ENCODE measurements at regions not wholly inside any gene's neighbourhood (a gene's known extent, or its start where the extent isn't known, plus 50 kb on each side); places are given as distances from the start of the nearest gene placed in this dataset.

DNA sequence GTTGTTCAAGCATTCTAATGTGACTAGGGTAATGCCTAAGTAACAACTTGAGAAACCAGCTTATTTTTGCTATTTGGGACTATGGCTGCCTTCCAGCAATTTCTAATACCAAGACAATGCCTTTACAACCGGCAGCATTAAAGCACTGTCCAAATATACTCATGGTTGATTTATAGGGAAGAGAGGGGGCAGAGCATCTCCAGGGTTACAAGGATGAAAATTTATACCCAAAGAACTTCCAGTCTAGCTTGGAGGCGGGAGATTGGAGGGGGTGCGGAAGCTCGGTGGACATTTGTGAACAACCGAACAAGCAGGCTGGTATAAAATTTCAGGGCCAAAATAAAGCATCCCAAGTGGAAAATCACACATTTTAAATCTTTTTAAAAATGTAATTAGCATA is 79.4 kb upstream of the FOXN2 start:
- TF ChIP-seq, protein P1, sequence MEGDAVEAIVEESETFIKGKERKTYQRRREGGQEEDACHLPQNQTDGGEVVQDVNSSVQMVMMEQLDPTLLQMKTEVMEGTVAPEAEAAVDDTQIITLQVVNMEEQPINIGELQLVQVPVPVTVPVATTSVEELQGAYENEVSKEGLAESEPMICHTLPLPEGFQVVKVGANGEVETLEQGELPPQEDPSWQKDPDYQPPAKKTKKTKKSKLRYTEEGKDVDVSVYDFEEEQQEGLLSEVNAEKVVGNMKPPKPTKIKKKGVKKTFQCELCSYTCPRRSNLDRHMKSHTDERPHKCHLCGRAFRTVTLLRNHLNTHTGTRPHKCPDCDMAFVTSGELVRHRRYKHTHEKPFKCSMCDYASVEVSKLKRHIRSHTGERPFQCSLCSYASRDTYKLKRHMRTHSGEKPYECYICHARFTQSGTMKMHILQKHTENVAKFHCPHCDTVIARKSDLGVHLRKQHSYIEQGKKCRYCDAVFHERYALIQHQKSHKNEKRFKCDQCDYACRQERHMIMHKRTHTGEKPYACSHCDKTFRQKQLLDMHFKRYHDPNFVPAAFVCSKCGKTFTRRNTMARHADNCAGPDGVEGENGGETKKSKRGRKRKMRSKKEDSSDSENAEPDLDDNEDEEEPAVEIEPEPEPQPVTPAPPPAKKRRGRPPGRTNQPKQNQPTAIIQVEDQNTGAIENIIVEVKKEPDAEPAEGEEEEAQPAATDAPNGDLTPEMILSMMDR (conservative IDR thresholded peaks at IDR 0.05; ENCODE audit: low read depth, low read length), result no peak
- no peak for DNase-seq (ENCODE audit: low read depth)
- H3K4me3 ChIP-seq (ENCODE audit: low read length), result no peak overlapping the region

DNA sequence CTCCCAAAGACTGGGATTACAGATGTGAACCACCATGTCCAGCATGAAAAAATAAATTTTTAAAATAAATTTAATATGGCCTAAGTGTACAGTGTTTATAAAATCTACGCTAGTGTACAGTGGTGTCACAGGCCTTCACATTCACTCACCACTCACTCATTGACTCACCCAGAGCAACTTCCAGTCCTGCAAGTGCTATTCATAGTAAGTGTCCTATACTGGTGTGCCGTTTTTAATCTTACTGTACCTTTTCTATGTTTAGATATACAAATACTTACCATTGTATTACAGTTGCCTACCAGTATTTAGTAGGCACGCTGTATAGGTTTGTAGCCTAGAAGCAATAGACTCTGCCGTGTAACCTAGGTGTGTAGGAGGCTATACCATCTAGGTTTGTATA is 76.1 kb upstream of the FOXN2 start:
- no peak overlapping the region for H3K4me3 ChIP-seq (ENCODE audit: low read length)
- TF ChIP-seq, protein P1 (conservative IDR thresholded peaks at IDR 0.05; ENCODE audit: low read depth, low read length), result no peak
- DNase-seq (ENCODE audit: low read depth), result no peak

- TF ChIP-seq, protein P1 (conservative IDR thresholded peaks at IDR 0.05; ENCODE audit: low read depth, low read length), result no peak
- DNase-seq (ENCODE audit: low read depth), result no peak
- H3K4me3 ChIP-seq (ENCODE audit: low read length), result no peak overlapping the region
Measured at GRCh38 chr2:48240912-48241311, 73.6 kb upstream of the FOXN2 start.

DNA sequence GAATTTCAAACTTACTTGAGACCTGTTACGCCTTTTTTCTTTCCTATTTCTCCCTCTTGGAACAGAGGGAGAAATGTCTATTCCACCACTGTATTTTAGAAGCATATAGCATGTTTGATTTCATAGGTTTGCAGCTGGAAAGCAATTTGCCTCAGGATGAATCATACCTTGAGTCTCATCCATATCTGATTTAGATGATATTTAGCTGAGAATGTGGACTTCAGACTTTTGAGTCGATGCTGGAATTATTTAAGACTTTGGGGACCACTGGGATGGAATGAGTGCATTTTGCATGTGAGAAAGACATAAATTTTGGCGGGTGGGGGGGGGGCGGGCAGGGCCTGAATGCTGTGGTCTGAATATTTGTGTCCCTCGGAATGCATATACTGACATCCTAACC is 67.3 kb upstream of the FOXN2 start:
- TF ChIP-seq, protein P1 (conservative IDR thresholded peaks at IDR 0.05; ENCODE audit: low read depth, low read length), result no peak
- no peak for DNase-seq (ENCODE audit: low read depth)
- no peak overlapping the region for H3K4me3 ChIP-seq (ENCODE audit: low read length)

DNA sequence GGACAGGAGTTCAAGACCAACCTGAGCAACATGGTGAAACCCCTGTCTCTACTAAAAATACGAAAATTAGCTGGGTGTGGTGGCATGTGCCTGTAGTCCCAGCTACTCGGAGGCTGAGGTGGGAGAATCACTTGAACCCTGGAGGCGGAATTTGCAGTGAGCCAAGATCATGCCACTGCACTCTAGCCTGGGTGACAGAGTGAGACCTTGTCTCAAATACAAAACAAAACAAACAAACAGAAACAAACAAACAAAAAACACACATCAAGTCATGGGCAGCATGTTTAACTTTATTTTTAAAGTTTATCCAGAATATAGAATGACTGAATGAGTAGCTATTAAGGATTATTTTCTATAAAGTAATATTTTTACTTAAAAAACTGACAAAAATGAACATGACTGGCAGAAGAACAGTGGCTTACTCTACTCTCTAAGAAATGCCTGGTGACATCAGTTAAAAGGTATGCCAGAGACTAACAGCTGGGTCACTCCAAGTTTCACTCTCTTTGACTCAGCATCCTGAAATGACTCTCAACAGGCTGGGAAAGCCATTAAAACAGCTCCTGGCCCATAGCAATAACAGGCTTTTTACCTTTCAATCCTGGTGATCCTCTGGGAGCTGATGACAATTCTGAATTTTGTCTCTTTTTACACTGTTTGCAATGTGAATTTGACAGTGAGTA is 66.1 kb upstream of the FOXN2 start:
- DNase-seq (ENCODE audit: low read depth), result peak; percentile 57
- no peak overlapping the region for H3K4me3 ChIP-seq (ENCODE audit: low read length)
- TF ChIP-seq, protein P1 (conservative IDR thresholded peaks at IDR 0.05; ENCODE audit: low read depth, low read length), result no peak

- TF ChIP-seq, protein P1 (conservative IDR thresholded peaks at IDR 0.05; ENCODE audit: low read depth, low read length), result no peak
- DNase-seq (ENCODE audit: low read depth), result no peak
- no peak overlapping the region for H3K4me3 ChIP-seq (ENCODE audit: low read length)
Measured at GRCh38 chr2:48249025-48249424, 65.5 kb upstream of the FOXN2 start.

All from retinal pigment epithelial cell (primary cell).